ENCODE measurements at regions not wholly inside any gene's neighbourhood (a gene's known extent, or its start where the extent isn't known, plus 50 kb on each side); places are given as distances from the start of the nearest gene placed in this dataset.

GRCh38 chr7:94280851-94281250, 113.8 kb upstream of the COL1A2 start:
- TF ChIP-seq CTCF (IDR thresholded peaks at IDR 0.05; ENCODE audit: insufficient read depth, low read depth, low read length) (no peak), EZH2 (IDR thresholded peaks at IDR 0.05; ENCODE audit: insufficient read depth, low read length) (no peak)

All from astrocyte (in vitro differentiated cells and primary cell).